ENCODE measurements at regions not wholly inside any gene's neighbourhood (a gene's known extent, or its start where the extent isn't known, plus 50 kb on each side); places are given as distances from the start of the nearest gene placed in this dataset.

DNA sequence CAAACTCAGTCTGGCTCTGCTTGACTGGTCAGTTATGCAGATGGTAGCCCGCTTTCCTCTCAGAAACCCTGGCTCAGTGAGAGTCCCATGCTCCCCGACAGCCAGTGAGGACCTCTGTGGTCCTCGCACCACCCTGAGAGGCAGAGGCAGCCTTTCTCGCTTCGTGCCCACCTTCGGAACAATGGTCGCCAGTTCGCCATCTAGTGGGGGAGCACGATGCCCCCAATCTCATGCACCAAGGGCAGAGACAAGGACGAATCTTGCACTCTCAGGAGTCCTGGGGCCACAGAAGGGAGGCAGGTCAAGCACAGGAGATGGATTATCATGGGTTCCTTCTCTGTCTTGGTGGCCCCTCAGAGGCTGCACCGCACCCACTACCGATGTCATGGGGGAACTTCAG, 75.2 kb downstream of the RHCG start:
- H3K23me2 ChIP-seq (ENCODE audit: insufficient read length, low read depth, low read length, poor library complexity, severe bottlenecking), result peaks cover 3% of the 10 kb centered on the region
- Mint-ChIP-seq H3K27ac (no peak overlapping the region), H3K27me3 (ENCODE audit: low read depth) (peaks cover 75% of the 10 kb centered on the region), H3K4me3 (no peak overlapping the region), H3K9me3 (no peaks in the 10 kb centered on the region), H3K4me1 (peaks cover 8 to 16% of the 10 kb centered on the region in 2 experiments), H3K36me3 (ENCODE audit: insufficient read depth in 1 of 3, low read depth in 3 of 3) (no peaks in the 10 kb centered on the region; a peak in 1 of 7 replicates)
- no peak overlapping the region for H4K91ac ChIP-seq (ENCODE audit: insufficient read length, low read depth, low read length)
- H3K14ac ChIP-seq (ENCODE audit: insufficient read depth, low read length), result no peak overlapping the region
- no peak overlapping the region for H3K56ac ChIP-seq (ENCODE audit: insufficient read length, low read depth, low read length)
- H3K4me2 ChIP-seq (ENCODE audit: insufficient read depth, insufficient read length, low read length), result no peak overlapping the region
- no peak overlapping the region for H3K23ac ChIP-seq (ENCODE audit: insufficient read length, low read depth, low read length)
- no peak overlapping the region for H2AK5ac ChIP-seq (ENCODE audit: insufficient read length, low read length)
- H3K4me1 ChIP-seq (ENCODE audit: insufficient read depth, low read length), result 0 out of 2 replicates have a peak, but pooled peaks cover 6% of the 10 kb centered on the region
- no peak overlapping the region for H2BK5ac ChIP-seq (ENCODE audit: insufficient read length, low read length)
- H3K18ac ChIP-seq (ENCODE audit: insufficient read length, low read depth, low read length), result no peak overlapping the region
- no peak overlapping the region for H2BK15ac ChIP-seq (ENCODE audit: low read depth, low read length)
- H2BK20ac ChIP-seq (ENCODE audit: low read depth, low read length, poor library complexity, severe bottlenecking), result no peak overlapping the region
- peaks cover 22% of the 10 kb centered on the region for H3K27me3 ChIP-seq (ENCODE audit: insufficient read depth, low read length)
- H3K4ac ChIP-seq (ENCODE audit: low read depth, low read length), result no peak overlapping the region
- no peak overlapping the region for H4K5ac ChIP-seq (ENCODE audit: insufficient read length, low read depth, low read length)
- H4K8ac ChIP-seq (replicated peaks; ENCODE audit: insufficient read length, low read depth, low read length), result no peak overlapping the region
- no peak overlapping the region for H2BK12ac ChIP-seq (ENCODE audit: insufficient read length, low read depth, low read length)
- H3K79me2 ChIP-seq (ENCODE audit: insufficient read depth, low read length), result no peaks in the 10 kb centered on the region
- H3K9me3 ChIP-seq (ENCODE audit: control insufficient read depth, low read depth, low read length), result no peaks in the 10 kb centered on the region
- no peak overlapping the region for H3K9ac ChIP-seq (ENCODE audit: extremely low read depth, insufficient read length, low read length)
- no CpG with 5 or more reads among the region's 12 CpGs for WGBS (ENCODE audit: extremely low coverage, insufficient read length, low lambda C conversion rate)
- DNase-seq, result no peak
- H4K20me1 ChIP-seq (ENCODE audit: control insufficient read depth, insufficient read depth, insufficient read length), result no peaks in the 10 kb centered on the region
- H3K27ac ChIP-seq (ENCODE audit: insufficient read length, low read depth, low read length), result no peak overlapping the region
- H3K79me1 ChIP-seq (ENCODE audit: insufficient read depth, low read depth, low read length, poor library complexity, severe bottlenecking), result no peaks in the 10 kb centered on the region
- TF ChIP-seq, protein P1, sequence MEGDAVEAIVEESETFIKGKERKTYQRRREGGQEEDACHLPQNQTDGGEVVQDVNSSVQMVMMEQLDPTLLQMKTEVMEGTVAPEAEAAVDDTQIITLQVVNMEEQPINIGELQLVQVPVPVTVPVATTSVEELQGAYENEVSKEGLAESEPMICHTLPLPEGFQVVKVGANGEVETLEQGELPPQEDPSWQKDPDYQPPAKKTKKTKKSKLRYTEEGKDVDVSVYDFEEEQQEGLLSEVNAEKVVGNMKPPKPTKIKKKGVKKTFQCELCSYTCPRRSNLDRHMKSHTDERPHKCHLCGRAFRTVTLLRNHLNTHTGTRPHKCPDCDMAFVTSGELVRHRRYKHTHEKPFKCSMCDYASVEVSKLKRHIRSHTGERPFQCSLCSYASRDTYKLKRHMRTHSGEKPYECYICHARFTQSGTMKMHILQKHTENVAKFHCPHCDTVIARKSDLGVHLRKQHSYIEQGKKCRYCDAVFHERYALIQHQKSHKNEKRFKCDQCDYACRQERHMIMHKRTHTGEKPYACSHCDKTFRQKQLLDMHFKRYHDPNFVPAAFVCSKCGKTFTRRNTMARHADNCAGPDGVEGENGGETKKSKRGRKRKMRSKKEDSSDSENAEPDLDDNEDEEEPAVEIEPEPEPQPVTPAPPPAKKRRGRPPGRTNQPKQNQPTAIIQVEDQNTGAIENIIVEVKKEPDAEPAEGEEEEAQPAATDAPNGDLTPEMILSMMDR (conservative IDR thresholded peaks at IDR 0.05), result peak; percentile 54
- no peak overlapping the region for H3T11ph ChIP-seq (ENCODE audit: low read length)
- no peak overlapping the region for H2AFZ ChIP-seq (ENCODE audit: low read length)
- H2BK120ac ChIP-seq (ENCODE audit: low read depth, low read length, poor library complexity, severe bottlenecking), result no peak overlapping the region
